HG02610 (cell line): ENCODE measurements at regions not wholly inside any gene's neighbourhood (a gene's known extent, or its start where the extent isn't known, plus 50 kb on each side); places are given as distances from the start of the nearest gene placed in this dataset.
"Not testable (repeated sequence)": the region's sequence is repeated elsewhere in the genome, so short reads cannot be mapped to it uniquely, and the experiment has no call there.

Experiments
- ATAC-seq: cut with Tn5 transposase; IDR thresholded peaks from one replicate; pipeline ENCODE4 v1.9.1; 2021; ENCODE audit warnings: mild to moderate bottlenecking, moderate library complexity; ENCODE audit not compliant: unreplicated experiment

- ATAC-seq, result not testable (repeated sequence)
Observed at GRCh38 chr7:55743454-55743717, 119.2 kb downstream of the SEPTIN14 start.

- not testable (repeated sequence) for ATAC-seq
Observed at GRCh38 chr7:55742651-55743453, 119.7 kb downstream of the SEPTIN14 start.

GRCh38 chr7:55741721-55742631 is 120.6 kb downstream of the SEPTIN14 start:
- not testable (repeated sequence) for ATAC-seq

- not testable (repeated sequence) for ATAC-seq
Observed at GRCh38 chr7:55740633-55741250, 121.8 kb downstream of the SEPTIN14 start.

- not testable (repeated sequence) for ATAC-seq
Observed at GRCh38 chr7:55740053-55740452, 122.5 kb downstream of the SEPTIN14 start.

- ATAC-seq, result not testable (repeated sequence)
Observed at GRCh38 chr7:55736641-55737221, 125.8 kb downstream of the SEPTIN14 start.

GRCh38 chr7:55733241-55734140 is 129.1 kb downstream of the SEPTIN14 start:
- no peak for ATAC-seq

- no peak for ATAC-seq
Observed at GRCh38 chr7:55731931-55732330, 130.6 kb downstream of the SEPTIN14 start.

GRCh38 chr7:55730197-55730596 is 132.4 kb downstream of the SEPTIN14 start:
- ATAC-seq, result no peak

- no peak for ATAC-seq
Observed at GRCh38 chr7:55723621-55723941, 139.0 kb downstream of the SEPTIN14 start.

GRCh38 chr7:55722874-55723620 is 139.5 kb downstream of the SEPTIN14 start:
- peak; percentile 99 for ATAC-seq

GRCh38 chr7:55721004-55721403 is 141.5 kb downstream of the SEPTIN14 start:
- not testable (repeated sequence) for ATAC-seq

GRCh38 chr7:55715247-55715867 is 143.1 kb upstream of the VOPP1 start:
- ATAC-seq, result not testable (repeated sequence)

GRCh38 chr7:55714370-55714769 is 142.1 kb upstream of the VOPP1 start:
- ATAC-seq, result not testable (repeated sequence)

- ATAC-seq, result not testable (repeated sequence)
Observed at GRCh38 chr7:55710312-55710711, 138.0 kb upstream of the VOPP1 start.

GRCh38 chr7:55708028-55708427 is 135.7 kb upstream of the VOPP1 start:
- ATAC-seq, result not testable (repeated sequence)

GRCh38 chr7:55707410-55707809 is 135.1 kb upstream of the VOPP1 start:
- ATAC-seq, result not testable (repeated sequence)

- ATAC-seq, result not testable (repeated sequence)
Observed at GRCh38 chr7:55706451-55707195, 134.3 kb upstream of the VOPP1 start.
